Prostate gland (tissue), 2 donors: ENCODE measurements at regions not wholly inside any gene's neighbourhood (a gene's known extent, or its start where the extent isn't known, plus 50 kb on each side); places are given as distances from the start of the nearest gene placed in this dataset.

Experiments used
- CTCF ChIP-seq, 4 experiments: fragments of 200-600 bp in 2 of 4; fragments of 450-650 bp in 2 of 4; sonication (generic) in 2 of 4; IDR thresholded peaks; 1 replicate in 3 of 4; 2 replicates in 1 of 4; pipeline ENCODE4 v1.5.1; 2016 to 2019; ENCODE audit warnings: antibody characterized with exemption in 4 of 4, mild to moderate bottlenecking in 2 of 4, moderate library complexity in 2 of 4
- POLR2A ChIP-seq: fragments of 450-650 bp; IDR thresholded peaks from one replicate; pipeline ENCODE4 v1.6.1; 2016; ENCODE audit warnings: antibody characterized with exemption, mild to moderate bottlenecking

DNA sequence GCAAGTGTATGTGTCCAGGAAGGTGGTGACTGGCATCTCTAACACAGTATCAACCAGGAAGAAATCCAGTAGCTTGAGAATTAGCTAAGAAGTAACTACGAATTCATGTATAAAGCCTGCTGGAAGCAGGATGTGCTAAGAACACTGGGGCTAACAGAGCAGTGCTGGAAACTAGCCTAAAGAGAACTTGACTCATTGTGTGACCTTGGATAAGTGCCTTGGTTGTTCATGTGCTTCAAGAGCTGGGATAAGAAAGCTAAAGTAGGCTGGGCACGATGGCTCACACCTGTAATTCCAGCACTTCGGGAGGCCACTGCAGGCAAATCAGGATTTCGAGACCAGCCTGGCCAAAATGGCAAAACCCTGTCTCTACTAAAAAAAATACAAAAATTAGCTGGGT, 186.9 kb downstream of the RRAGC start:
- TF ChIP-seq POLR2A (no peak), CTCF (IDR thresholded peaks at IDR 0.05) (no peak)
